GM19239 (cell line): ENCODE measurements at regions not wholly inside any gene's neighbourhood (a gene's known extent, or its start where the extent isn't known, plus 50 kb on each side); places are given as distances from the start of the nearest gene placed in this dataset.

Experiments
- DNase-seq: peaks from one replicate; pipeline ENCODE4 v3.0.0; 2011; ENCODE audit warnings: low spot score; ENCODE audit not compliant: insufficient read length
- FAIRE-seq: peaks from 2 replicates; lab custom pipeline; 2011; peaks lifted over from hg19 to GRCh38; lab: Jason Lieb, UNC

DNA sequence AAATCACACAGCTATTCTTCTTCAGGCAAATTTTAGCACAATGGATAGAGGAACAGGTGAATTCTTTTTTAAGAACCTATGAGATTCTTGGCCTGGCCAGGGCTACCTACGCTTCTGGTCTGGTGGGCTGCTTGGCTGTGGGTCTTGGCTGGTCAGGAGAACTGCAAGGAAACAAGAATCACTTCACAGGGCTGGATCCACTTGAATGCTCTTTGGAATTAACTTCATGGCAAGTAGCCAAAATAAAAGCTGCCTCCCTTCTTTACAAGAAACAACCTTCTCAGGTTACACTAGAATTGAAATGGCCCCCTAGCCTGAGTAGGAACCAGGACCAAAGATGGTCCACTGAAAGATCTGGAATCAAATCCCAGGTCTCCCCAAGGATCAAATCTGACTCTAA lies 519.1 kb downstream of the IQCM start:
- no peak for DNase-seq
- FAIRE-seq = no peak

DNA sequence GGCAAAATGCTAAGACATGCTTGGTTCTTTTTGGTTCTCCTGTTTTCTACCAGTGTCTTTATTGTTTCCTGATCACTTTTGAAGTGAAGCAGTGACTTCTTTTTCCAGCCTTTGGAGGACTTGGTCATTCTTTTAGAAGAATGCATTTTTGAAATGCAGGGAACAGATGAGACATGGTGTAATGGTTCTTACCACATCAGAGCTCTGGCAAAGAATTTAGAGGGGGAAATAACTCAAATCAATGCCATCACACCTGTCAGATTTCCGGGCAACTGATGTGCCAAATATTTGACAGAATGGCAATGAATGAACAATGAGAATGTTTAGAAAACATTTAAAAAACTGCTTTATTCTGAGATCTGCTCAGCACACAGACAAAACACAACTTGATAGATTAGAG lies 519.6 kb downstream of the IQCM start:
- no peak for FAIRE-seq
- DNase-seq = no peak

- no peak for FAIRE-seq
- DNase-seq = no peak
These were observed 521.0 kb downstream of the IQCM start for GRCh38 chr4:149294601-149295000.

DNA sequence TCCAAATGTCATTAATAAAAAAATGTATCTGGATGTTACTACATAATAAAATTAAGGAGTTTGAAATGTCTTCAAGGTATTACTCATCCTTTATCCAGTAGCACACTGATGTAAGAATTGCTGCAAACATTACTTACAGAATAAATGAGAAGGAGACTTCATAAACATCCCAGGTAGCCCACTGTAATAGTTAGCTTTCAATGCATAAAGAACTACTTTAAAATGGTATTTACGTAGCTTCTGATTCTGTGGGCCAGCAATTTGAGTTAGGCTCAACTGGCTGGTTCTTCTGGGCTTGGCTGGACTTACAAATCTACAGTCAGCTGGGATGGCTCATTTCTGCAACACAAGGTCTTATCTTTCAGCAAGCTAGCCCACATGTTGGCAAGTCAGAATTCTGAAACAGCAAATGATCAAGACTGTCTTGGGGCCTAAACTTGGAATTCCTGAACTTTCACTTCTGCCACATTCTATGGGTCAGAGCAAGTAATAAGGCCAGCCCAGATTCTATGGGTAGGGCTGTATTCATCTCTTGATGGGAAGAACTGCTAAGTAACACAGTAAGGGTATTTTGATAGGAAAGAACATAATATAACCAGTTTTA lies 522.5 kb downstream of the IQCM start:
- FAIRE-seq = no peak

DNA sequence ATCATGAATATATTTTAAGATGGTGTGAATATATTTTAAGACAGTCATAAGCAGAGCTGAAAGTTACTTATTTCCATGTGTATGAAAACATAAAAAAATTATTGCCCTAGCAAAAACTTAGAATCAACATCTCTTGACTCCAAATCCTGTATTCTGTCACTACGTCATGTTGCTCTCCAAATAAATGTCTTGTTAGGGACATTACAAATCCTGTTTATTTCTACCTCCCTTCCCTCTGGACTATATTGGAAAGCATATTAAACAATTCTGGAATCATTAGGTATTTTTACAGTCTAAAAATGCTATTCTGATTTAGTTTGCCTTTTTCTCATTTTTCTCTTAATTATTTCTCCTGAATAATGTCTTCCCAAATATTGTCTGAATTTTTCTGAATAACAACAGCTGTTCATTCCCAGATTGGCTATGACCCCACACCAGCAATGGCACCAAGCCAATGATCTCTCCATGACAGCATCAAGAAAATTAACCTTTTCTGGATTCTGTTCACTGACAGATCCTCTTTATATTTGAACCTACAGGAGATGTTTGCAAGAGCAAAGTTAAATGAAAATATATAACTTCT lies 523.1 kb downstream of the IQCM start:
- DNase-seq (no peak), FAIRE-seq (no peak)

More for the DNA sequence above, 522.5 kb downstream of the IQCM start:
- no peak for DNase-seq

DNA sequence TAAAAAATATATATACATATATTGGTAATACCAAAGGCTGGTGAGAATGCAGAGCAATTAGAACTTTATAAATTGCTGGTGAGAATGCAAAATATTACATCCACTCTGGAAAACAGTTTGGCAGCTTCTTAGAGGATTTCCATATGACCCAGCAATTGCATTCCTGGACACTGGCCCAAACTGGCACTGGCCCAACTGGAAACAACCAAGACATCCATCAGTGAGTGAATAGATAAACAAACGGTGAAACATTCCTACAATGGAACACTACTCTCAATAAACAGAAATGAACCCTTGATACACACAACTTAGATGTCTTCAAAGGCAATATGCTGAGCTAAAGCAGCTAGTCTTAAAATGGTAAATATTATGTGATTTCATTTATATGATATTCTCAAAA lies 524.2 kb downstream of the IQCM start:
- DNase-seq = no peak
- no peak for FAIRE-seq

DNA sequence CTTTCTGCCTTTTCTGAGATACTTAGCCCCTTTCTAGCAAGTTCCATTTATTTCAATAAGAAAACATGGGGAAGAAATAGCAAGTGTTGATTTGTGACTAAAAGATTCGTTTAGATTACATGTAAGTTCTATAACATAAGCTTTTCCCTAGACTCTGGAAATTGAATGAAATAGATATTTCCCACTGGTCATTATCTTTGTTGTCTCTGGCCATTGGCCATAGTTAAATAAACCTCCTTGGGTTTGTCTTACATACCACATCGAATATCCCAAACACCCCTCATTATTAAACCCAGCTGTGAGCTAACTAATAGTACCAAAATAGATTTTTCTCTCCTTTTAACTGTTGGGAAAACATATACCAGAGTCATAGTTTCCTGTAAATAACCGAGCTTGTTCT lies 534.8 kb downstream of the IQCM start:
- FAIRE-seq = no peak
- no peak for DNase-seq

GRCh38 chr4:149279776-149280175 lies 535.9 kb downstream of the IQCM start:
- FAIRE-seq (no peak), DNase-seq (no peak)

DNA sequence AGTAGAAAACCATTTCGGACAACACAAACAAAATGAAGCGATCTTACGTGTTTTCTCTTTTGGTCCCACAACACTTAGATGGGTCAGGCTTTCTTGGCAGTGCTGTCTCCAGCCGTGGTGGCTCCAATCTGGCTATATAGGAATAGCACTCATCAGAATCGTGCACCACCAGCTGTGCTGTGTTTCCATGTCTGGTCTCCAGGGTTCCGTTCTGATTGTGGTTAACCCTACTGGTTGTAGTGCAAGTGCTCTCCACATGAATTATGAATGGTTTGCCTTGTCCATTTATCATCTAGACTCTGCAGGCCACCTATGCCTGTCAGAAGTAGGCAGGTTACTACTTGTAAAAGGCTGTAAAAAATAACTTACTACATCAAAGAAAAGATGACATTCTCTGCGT lies 536.3 kb downstream of the IQCM start:
- DNase-seq (no peak), FAIRE-seq (no peak)

- FAIRE-seq (no peak), DNase-seq (no peak)
These were observed 537.9 kb downstream of the IQCM start for GRCh38 chr4:149277705-149278104.

DNA sequence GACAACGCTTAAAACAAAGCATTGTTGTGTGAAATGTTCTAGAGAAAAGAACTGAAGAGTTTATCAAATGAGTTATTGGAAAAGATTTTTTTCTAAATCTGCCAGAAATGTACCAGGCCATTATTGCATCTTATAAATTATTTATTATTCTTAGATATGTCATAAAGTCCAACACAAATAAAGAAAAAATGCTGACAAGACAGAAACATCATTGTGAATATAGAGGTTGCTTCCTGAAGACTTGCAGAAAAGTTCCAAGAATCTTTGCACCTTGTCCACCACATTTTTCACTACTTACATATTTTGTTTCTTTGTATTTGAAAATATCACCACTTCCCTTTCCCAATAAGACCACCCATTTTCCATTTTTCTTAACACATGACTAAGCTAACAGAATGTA lies 545.8 kb downstream of the IQCM start:
- FAIRE-seq (no peak), DNase-seq (no peak)

DNA sequence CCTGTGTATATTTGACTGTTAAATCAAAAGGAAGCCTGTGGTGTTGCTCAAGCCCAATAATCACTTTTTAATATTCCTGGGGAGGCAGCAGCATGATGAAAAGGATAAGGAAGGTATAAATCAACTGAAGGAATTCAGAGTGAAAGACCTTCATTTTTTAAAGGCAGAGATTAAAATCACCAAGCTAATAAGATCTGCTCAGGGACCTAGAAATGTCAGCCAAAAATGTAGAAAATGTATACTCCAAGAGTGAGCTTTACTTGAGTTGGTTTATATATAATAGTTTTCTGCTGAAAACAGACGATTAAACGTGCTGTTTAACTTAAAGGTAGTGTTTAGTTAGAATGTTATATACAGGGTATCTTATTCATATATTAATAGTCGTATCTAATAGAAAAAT lies 549.3 kb downstream of the IQCM start:
- FAIRE-seq = no peak
- DNase-seq = no peak

DNA sequence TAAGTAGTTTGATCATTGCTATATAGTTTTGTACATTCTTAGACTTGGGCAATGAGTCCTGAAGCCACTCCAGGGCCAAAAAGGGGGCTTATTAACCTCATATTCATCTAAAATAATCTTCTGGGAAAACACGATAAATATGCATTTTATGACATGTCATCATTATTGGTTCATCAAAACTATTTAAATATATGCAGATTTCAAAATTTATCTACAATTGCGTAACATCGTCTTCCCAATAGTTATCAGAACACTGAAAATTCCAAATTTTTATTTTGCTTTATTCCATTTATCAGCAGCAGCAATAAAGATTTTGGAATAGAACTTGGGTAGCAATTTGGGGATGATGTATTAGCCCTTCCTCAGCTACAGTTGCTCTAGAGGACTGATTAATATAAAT lies 550.0 kb downstream of the IQCM start:
- FAIRE-seq (no peak), DNase-seq (no peak)

GRCh38 chr4:149264093-149264733 lies 551.4 kb downstream of the IQCM start:
- DNase-seq (peak; percentile 2), FAIRE-seq (peak; percentile 95)

DNA sequence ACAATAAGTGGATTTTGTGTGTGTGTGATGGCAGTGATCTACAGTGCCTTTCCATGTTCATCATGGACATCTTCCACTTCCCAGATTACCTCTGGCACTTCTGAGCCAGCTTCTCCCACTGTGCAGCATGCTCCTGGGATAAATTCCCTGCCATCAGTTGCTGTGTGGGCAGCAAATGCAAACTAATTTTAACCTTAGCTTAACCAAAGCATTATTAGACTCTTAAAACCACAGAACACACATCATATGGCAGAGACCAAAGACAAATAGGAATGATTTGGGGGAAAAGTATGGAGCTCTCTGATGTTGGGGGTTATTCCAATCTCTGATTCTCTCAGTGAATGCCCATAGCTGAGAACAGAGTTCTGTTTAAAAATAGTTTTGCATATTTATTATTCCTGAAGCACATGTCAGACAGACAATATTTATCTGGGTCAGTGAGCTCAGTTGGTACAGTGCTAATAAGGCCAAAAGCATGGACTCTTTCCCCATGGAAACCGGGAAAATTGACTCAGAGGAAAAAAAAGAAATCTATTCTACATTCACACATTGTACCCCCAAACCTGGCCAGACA lies 567.4 kb downstream of the IQCM start:
- DNase-seq (no peak), FAIRE-seq (no peak)

DNA sequence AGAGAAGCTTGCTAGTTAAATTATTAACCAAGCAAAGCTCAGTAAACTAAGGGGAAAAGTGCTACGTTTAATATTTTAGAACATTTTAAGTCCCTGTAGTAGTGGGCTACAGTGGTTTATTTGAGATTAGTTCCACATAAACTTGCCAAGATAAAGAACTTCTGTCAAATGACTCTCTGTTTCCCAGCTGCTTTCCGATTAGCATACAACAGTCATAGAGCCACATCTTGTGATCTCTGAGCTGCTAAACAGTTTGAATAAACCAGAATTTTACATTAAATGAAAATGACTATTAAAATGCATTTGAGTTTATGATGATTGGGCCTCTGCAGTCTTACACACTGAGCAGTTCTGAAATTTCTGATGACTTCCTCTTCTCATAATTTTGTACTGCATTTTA lies 568.5 kb downstream of the IQCM start:
- DNase-seq (no peak), FAIRE-seq (no peak)

DNA sequence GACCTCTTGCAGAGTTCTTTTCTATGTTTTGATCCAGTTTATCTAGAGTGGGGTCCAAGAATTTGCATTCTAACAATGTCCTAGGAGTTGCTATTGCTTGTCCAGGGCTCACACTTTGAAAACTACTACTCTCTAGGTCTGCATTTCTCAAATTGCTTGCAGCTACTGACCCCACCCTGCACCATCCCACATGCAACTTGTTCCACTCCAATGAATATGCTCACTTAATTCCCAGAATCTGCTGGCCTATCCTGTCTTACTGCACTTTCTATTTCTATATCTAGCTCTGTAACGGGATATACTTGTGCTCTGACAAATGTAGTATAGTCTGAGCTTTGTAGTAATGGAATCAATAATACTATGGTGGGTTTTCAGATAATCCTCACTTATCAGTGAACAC lies 570.3 kb downstream of the IQCM start:
- FAIRE-seq = no peak
- DNase-seq = no peak

DNA sequence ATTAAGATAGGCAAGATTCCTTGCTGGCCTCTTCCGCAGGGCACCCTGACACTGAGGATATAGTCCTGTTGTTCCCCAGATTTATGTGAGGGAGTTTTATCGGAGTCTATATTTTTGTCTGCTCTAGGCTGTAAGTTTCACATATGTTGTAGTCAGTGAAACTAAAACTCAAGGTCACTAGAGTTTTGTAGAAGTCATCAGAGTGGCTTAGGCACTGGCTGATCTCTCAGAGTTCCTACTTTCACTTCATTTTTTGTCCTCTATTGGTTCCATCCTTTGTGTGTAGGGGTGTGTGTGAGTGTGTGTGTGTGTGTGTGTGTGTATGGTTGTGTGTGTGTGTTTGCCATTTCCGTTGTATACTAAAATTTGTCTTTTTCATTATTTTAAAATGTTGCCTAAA lies 577.5 kb downstream of the IQCM start:
- FAIRE-seq (no peak), DNase-seq (no peak)

GRCh38 chr4:149234798-149235197 lies 580.8 kb downstream of the IQCM start:
- DNase-seq (no peak), FAIRE-seq (no peak)

- DNase-seq (no peak), FAIRE-seq (no peak)
These were observed 592.0 kb downstream of the IQCM start for GRCh38 chr4:149223659-149224058.

- FAIRE-seq (no peak), DNase-seq (no peak)
These were observed 597.0 kb downstream of the IQCM start for GRCh38 chr4:149218672-149219071.

GRCh38 chr4:149214301-149214700 lies 601.3 kb downstream of the IQCM start:
- FAIRE-seq = no peak
- no peak for DNase-seq
